HG03469 (cell line): ENCODE measurements at regions not wholly inside any gene's neighbourhood (a gene's known extent, or its start where the extent isn't known, plus 50 kb on each side); places are given as distances from the start of the nearest gene placed in this dataset.

Experiments used
- ATAC-seq: cut with Tn5 transposase; IDR thresholded peaks from one replicate; pipeline ENCODE4 v1.9.1; 2021; ENCODE audit warnings: mild to moderate bottlenecking, moderate library complexity, moderate number of reproducible peaks; ENCODE audit not compliant: unreplicated experiment

GRCh38 chr6:132868057-132868456 lies 53.7 kb downstream of the RPS12 start:
- no peak for ATAC-seq

DNA sequence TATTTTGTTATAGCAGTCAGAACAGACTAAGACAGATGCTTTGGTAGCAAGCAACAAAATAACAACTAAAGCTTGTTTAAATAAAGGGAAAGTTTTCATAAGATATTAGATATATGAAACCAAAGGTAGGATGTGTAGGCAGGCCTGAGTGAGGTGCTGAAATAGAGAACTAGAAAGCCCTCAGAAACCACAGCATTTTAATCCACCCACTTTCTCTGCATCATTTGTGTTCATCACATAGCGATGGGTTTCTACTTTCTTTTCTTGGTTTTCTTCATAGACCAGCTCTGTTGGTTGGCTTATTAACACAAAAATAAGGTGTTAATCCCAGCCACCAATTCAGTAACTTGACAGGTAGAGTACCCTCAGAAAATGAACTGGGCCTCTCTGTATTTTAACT lies 58.6 kb downstream of the RPS12 start:
- peak; percentile 100 for ATAC-seq

- ATAC-seq = no peak
Measured at GRCh38 chr6:132877003-132877402, 62.6 kb downstream of the RPS12 start.

DNA sequence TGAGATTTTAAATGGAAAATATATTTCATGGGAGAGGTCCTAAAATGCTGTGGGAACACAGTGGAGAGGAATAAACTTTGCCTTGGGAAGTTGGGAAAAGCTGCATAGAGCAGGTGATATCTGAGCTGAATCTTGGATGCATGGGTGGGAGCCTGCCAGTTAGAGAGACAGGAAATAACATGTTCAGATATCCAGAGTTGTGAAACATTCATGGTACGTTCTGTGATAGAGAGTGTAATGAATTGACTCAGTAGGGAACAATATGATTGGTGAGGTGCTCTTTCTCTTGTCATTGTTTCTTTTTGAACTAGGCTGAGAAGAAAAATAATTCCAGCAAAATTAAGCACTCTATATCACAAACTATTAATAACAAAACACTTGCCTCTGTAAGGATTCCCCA lies 72.8 kb downstream of the RPS12 start:
- ATAC-seq = no peak

- ATAC-seq = no peak
Measured at GRCh38 chr6:132888701-132889100, 74.3 kb downstream of the RPS12 start.

GRCh38 chr6:132892929-132893771 lies 78.8 kb downstream of the RPS12 start:
- ATAC-seq = no peak

- no peak for ATAC-seq
Measured at GRCh38 chr6:132893772-132894490, 79.6 kb downstream of the RPS12 start.

GRCh38 chr6:132898376-132898775 lies 84.0 kb downstream of the RPS12 start:
- ATAC-seq = no peak

DNA sequence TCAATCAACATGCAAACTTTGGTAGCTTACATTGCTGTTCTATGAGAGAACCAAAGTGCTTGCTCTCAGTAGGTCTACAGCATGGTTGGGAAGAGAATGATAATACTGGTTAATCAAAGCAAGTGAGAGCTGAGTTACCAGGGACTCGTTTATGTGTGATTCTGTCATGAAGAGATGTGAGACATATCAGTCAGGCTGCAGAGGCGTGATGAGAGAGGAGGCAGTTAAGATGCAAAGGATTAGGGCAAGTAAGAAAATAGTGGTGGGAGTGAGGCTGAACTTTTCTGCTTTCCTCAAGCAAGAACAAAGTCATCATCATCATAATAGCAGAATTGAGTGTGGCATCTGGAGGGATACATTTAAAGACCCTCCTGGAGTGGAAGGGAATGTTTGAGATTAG lies 86.5 kb downstream of the RPS12 start:
- ATAC-seq = no peak

DNA sequence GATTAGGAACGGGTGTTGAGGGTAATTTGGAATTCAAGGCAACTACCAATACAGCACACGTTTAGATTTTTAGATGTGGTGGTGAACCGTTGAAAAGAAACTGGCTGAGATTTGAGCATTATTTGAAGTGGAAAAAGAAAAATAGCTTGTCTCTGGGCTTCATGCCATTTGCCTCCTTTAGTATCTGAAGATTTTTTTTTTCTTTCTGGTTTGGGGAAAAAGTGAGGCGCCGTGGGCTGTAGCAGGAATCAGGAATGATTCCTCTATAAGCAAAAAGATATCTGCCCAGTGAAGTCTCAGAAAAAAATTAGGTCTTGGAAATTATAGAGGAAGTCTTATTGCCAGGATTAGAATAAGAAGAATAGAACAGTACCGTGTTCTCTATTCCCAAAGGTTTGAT lies 88.5 kb downstream of the RPS12 start:
- ATAC-seq = no peak

DNA sequence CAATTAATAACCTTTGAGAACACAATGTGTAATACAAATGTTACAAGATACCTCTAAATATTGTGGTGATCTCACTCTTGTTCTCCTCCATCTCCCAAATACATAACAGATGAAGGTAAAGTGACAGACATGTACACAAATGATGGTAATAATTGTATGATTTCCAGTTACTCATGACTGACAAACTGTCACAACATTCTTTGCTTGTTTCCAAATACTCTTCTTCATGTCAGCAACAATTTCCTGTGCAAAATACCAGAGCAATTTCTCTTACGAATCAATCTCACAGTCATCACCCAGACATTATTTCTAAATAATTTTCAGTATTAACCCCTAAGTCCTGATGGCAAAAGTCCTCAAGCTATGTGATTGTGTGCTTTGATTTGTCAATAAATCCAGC lies 92.9 kb downstream of the RPS12 start:
- no peak for ATAC-seq

DNA sequence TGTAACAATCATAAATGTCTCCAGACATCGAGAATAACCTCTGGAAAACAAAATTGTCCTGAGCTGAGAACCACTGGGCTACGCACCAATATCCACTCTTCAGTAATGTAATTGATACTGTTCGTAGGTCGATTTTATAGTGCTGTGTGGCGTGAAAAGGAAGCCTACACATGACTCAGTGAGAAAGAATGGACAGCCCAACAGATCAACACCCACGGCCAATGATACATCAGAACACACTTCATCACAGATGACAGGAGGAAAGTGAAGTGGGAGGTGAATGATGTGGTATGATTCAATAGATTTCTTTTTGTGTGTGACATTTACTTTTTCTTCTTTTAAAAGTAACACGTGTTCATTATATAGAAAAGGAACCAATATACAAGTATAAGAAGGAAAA lies 93.5 kb downstream of the RPS12 start:
- no peak for ATAC-seq

- no peak for ATAC-seq
Measured at GRCh38 chr6:132909742-132910141, 95.4 kb downstream of the RPS12 start.

DNA sequence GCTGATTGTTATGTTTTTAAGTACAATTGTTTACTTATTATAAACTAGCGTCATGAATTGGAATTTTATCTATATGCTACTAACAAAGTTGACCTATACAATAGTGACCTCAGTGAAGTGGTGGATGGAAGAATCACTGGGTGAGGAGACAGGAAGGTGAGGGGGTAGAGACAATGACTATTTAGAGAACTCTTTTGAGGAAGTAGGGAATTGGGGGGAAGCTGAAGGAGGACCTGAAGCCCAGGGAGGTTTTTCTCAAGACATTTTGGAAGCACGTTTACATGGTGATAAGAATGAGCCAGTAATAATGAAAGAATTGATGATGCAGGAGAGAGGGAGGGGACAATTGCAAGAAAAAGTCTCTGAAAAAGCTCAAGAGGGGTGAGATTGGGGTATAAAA lies 96.4 kb downstream of the RPS12 start:
- ATAC-seq = no peak

DNA sequence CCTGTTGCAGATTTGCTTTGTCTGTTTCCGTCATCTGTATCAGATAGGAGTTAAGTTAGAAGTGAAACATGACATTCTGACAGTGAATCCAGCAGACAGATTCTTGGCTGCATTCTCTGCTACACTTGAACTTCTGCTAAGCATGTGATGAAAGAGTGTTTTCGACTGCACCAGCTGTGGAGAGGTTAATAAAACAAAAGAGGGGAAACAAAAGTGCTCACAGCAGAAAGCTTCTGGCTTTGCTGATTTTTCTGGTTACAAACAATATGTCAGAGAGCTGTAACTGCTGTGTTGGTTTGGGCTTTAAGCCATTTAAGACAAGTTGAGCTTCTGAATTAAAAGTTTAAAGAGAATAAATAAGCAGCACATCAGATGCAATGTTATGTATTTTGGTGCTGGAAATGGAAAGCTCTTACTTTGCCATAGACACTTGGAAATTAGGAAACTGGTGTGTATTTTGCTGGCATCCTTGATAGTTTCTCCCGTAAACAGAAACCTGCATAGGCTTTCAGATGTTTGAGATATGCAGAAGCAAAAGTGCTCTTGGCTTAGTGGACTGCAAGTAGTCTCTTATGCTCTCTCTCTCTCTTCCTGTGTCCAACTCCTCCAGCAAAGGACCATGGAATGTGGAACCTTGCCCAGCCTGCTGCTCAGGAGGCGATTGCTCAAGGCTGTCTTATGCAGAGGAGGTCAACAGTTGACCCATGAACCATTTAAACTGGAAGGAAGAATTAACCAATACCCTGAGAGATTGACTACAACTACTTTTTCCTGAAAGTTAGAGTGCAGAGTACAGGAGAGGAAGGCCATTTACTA lies 104.9 kb downstream of the RPS12 start:
- no peak for ATAC-seq

DNA sequence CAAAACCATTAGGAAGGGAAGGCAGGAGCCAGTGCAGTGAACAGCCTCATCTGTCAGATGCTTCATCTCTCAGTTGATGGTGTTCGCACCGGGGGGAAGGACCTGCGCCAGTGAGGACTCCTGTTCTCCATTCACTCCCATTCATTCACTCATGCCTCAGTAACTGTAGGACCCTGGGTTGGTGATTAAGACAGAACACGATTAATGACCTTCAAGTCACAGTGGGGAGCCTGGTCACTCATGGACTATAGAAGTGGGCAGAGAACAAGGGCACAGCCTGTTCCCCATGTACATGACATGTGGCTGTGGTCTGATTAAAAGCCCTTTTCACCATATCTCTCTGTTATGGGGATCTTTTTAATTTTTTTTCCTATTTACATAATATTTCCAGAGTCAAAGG lies 113.3 kb downstream of the RPS12 start:
- no peak for ATAC-seq

DNA sequence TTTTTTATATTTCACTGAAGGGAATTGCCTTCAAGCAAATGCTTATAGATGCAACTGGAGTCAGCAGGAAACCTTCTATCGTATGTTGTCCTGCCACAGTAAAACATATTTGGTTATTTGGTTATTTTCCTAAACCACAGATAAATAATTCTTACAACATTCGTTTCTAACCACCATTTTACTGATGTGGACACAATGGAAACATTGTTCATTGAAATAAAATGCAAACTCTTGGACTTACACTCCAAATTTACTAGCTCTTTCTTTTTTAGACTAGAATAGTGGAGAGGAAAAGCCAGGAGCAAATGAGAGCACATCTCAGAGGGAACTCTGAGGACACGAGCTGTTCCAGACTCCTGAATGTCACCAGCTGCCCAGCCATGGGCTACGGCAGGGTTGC lies 114.8 kb downstream of the RPS12 start:
- ATAC-seq = no peak

GRCh38 chr6:132931313-132931712 lies 116.9 kb downstream of the RPS12 start:
- no peak for ATAC-seq

DNA sequence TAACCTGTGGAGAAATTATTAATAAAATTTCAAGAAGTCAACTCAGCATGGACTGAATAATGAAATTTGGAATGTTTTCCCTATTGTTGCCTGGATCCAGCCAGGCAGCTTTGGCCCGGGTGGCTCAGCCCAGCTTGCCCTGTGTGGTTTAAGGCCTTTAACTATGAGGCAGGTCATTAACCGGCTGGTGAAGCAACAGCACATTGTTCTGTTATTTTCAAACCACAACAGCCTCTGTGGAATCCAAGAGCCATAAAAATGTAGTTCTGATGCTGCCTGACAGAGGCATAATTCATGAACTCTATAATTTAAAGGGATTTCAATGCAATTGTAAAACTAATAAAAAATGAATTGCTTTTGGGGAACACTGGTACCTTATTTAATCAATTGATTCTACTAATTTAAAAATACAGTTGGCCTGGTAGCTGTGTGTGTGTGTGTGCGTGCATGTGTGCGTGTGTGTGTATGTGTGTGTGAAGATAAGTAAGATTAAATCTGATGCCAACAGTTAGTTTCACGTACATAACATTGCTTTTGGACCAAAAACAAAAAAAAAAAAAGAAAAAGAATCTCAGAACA lies 117.7 kb downstream of the RPS12 start:
- ATAC-seq = no peak

GRCh38 chr6:132932588-132932987 lies 118.2 kb downstream of the RPS12 start:
- no peak for ATAC-seq

- ATAC-seq = no peak
Measured at GRCh38 chr6:132933090-132933489, 118.7 kb downstream of the RPS12 start.
